ENCODE measurements at regions not wholly inside any gene's neighbourhood (a gene's known extent, or its start where the extent isn't known, plus 50 kb on each side); places are given as distances from the start of the nearest gene placed in this dataset.
"Not testable (repeated sequence)": the region's sequence is repeated elsewhere in the genome, so short reads cannot be mapped to it uniquely, and the experiment has no call there.

- no peak for FAIRE-seq
Measured at GRCh38 chr7:156378806-156379205, 261.8 kb upstream of the RNF32 start.

- no peak for FAIRE-seq
Measured at GRCh38 chr7:156376317-156376716, 264.3 kb upstream of the RNF32 start.

- no peak for FAIRE-seq
Measured at GRCh38 chr7:156374335-156374734, 266.2 kb upstream of the RNF32 start.

GRCh38 chr7:156369929-156370328 is 270.6 kb upstream of the RNF32 start:
- FAIRE-seq, result not testable (repeated sequence)

- no peak for FAIRE-seq
Measured at GRCh38 chr7:156368053-156368843, 272.3 kb upstream of the RNF32 start.

- no peak for FAIRE-seq
Measured at GRCh38 chr7:156363751-156364150, 276.8 kb upstream of the RNF32 start.

- no peak for FAIRE-seq
Measured at GRCh38 chr7:156360835-156361234, 279.7 kb upstream of the RNF32 start.

GRCh38 chr7:156356551-156356950 is 284.0 kb upstream of the RNF32 start:
- FAIRE-seq, result no peak

- no peak for FAIRE-seq
Measured at GRCh38 chr7:156353352-156353751, 287.2 kb upstream of the RNF32 start.

- FAIRE-seq, result not testable (repeated sequence)
Measured at GRCh38 chr7:156347703-156348248, 292.8 kb upstream of the RNF32 start.

- FAIRE-seq, result no peak
Measured at GRCh38 chr7:156347132-156347531, 293.4 kb upstream of the RNF32 start.

GRCh38 chr7:156344595-156344994 is 296.0 kb upstream of the RNF32 start:
- no peak for FAIRE-seq

GRCh38 chr7:156334636-156335035 is 305.9 kb upstream of the RNF32 start:
- no peak for FAIRE-seq

- no peak for FAIRE-seq
Measured at GRCh38 chr7:156327916-156328315, 312.7 kb upstream of the RNF32 start.

- FAIRE-seq, result no peak
Measured at GRCh38 chr7:156327474-156327873, 313.1 kb upstream of the RNF32 start.

GRCh38 chr7:156324201-156324600 is 316.4 kb upstream of the RNF32 start:
- FAIRE-seq, result no peak

GRCh38 chr7:156321430-156321829 is 319.1 kb upstream of the RNF32 start:
- FAIRE-seq, result not testable (repeated sequence)

- FAIRE-seq, result no peak
Measured at GRCh38 chr7:156318926-156319325, 321.6 kb upstream of the RNF32 start.

- FAIRE-seq, result no peak
Measured at GRCh38 chr7:156318426-156318825, 322.1 kb upstream of the RNF32 start.

GRCh38 chr7:156309016-156309620 is 331.5 kb upstream of the RNF32 start:
- FAIRE-seq, result no peak

GRCh38 chr7:156307193-156307592 is 333.4 kb upstream of the RNF32 start:
- no peak for FAIRE-seq

- no peak for FAIRE-seq
Measured at GRCh38 chr7:156305351-156305750, 335.2 kb upstream of the RNF32 start.

- FAIRE-seq, result no peak
Measured at GRCh38 chr7:156282816-156283215, 357.8 kb upstream of the RNF32 start.

- FAIRE-seq, result no peak
Measured at GRCh38 chr7:156279635-156280034, 360.9 kb upstream of the RNF32 start.
